Fibroblast of villous mesenchyme (primary cell): ENCODE measurements at regions not wholly inside any gene's neighbourhood (a gene's known extent, or its start where the extent isn't known, plus 50 kb on each side); places are given as distances from the start of the nearest gene placed in this dataset.

Experiments used
- DNase-seq: peaks from one replicate; pipeline ENCODE4 v3.0.0-alpha.2; 2010; ENCODE audit warnings: low read depth
- H3K4me3 ChIP-seq: 2 replicates; pipeline ENCODE4 v1.5.1; 2011; ENCODE audit warnings: low read depth, mild to moderate bottlenecking, low read length
- CTCF ChIP-seq: IDR thresholded peaks from 2 replicates; pipeline ENCODE4 v1.5.1; 2012; ENCODE audit warnings: low read depth, mild to moderate bottlenecking, low read length; ENCODE audit not compliant: insufficient read depth

GRCh38 chr9:105098370-105098769 is 146.1 kb upstream of the SLC44A1 start:
- no peak overlapping the region for H3K4me3 ChIP-seq
- no peak for TF ChIP-seq CTCF
- DNase-seq: no peak

GRCh38 chr9:105103776-105104175 is 140.7 kb upstream of the SLC44A1 start:
- DNase-seq: no peak
- no peak for TF ChIP-seq CTCF
- H3K4me3 ChIP-seq: no peak overlapping the region

GRCh38 chr9:105114318-105114717 is 130.1 kb upstream of the SLC44A1 start:
- no peak for TF ChIP-seq CTCF

DNA sequence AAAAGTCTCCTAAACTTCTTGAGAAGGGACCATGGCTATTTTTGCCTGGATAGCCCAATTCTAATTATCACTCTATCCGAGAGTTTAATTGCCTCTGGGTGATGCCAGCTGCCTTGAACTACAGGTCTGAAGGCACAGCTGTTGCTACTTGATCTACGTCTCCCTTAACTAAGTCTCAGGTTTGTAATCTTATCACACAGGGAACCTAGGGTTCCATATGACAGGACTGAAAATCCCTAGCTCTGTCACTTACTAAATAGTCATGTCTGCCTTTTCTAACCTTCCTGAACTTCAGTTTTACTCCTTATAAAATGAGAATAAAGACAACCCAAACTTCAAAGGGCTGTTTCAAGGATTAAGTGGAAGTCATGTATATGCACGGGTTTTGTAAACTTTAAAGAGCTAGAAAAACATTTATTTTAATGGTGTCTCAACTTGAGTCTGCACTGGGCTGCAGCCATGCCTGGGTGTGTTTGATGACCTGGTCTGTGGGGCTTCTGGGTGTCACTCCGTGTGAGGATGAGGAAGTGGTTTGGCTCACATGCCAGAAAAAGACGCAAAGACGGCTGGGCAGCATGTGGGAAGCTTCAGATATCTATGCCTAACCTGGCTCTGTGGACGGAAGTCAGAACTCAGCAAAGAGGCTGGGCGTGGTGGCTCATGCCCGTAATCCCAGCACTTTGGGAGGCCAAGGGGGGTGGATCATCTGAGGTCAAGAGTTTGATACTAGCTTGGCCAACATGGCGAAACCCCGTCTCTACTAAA is 129.3 kb upstream of the SLC44A1 start:
- TF ChIP-seq CTCF: no peak
- DNase-seq: peak; percentile 89
- no peak overlapping the region for H3K4me3 ChIP-seq

More at GRCh38 chr9:105114318-105114717, 130.1 kb upstream of the SLC44A1 start:
- H3K4me3 ChIP-seq: no peak overlapping the region
- DNase-seq: no peak

DNA sequence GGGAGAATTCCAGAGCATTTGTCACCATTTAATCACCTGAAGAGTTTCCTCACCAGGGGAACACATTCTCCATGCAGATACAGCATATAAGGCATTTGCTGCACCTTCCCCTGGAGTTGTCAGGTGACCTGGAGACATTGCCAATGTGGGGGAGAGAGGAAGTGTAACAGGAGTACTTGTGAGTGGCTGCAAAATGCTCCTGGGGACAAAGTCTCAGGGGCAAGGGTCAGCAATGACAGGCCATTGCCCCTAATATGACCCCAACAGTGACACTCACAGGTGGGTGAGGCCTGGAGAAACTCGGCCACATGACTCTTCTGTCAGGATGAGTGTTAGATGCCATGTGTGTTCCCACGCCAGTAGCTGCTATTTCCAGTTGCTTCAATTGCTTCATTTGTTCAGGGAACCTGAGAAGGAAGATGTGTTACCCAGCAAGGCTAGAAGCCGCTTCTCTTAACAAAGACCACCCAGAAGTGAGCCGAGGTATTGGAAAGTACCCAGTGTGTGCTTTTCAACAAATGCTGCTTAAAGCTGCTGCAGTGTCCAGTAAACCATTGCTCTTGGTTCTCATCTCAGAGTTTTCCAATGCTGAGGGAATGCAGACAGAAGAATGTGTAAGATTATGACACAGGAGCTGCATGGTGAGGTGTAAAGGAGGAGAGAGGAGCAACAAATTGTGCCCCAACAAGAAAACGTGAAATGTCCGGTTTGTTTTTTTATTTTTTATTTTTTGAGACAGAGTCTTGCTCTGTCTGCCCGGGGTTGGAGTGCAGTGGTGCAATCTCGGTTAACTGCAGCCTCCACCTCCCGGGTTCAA is 128.2 kb upstream of the SLC44A1 start:
- H3K4me3 ChIP-seq: no peak overlapping the region
- no peak for DNase-seq
- no peak for TF ChIP-seq CTCF

- no peak for DNase-seq
Observed at GRCh38 chr9:105117234-105117633, 127.2 kb upstream of the SLC44A1 start.

More at GRCh38 chr9:105117234-105117633, 127.2 kb upstream of the SLC44A1 start:
- no peak for TF ChIP-seq CTCF
- no peak overlapping the region for H3K4me3 ChIP-seq
